HG02973 (cell line): ENCODE measurements at regions not wholly inside any gene's neighbourhood (a gene's known extent, or its start where the extent isn't known, plus 50 kb on each side); places are given as distances from the start of the nearest gene placed in this dataset.

ENCODE experiments used
- ATAC-seq: cut with Tn5 transposase; IDR thresholded peaks from one replicate; pipeline ENCODE4 v1.9.1; 2021; ENCODE audit warnings: moderate library complexity; ENCODE audit not compliant: unreplicated experiment

DNA sequence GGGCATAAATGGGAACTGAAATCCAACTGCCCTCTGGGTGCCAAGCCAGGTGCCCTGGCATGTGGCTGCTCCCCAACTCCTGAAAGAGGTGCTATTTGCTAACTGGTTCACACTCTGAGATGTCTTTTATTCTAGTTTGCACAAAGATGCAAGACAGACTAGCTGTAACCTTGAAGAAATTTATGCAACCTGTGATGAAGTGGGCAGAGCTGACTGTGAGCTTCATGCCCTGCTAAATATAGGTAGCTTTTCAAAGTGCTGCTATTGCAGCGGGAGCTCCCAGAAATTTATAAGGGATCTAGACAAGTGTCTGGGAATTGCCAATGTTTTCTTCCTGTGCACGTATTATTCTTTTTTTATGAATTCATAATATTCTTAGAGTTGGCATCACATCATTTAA, 517.5 kb downstream of the RNF144B start:
- no peak for ATAC-seq

DNA sequence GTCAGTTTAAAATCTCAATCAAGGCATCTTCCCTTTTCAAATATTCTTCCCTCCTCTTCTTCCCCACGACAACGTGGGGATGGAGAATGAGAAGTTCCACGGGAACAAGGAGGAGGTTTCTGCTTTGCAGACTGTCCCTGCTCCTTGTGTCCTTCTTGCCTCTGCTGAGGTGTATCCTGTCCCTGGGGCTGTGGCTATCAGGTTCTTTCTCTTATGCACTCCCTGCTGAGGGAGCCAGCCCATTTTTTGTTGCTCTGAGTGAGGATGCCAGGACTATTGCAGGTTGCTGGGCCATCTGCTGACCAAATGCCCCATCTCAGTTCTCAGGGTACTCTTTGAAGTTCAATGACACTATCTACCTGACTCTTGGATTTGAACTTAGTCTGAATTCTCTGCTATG, 533.6 kb downstream of the RNF144B start:
- ATAC-seq = no peak

DNA sequence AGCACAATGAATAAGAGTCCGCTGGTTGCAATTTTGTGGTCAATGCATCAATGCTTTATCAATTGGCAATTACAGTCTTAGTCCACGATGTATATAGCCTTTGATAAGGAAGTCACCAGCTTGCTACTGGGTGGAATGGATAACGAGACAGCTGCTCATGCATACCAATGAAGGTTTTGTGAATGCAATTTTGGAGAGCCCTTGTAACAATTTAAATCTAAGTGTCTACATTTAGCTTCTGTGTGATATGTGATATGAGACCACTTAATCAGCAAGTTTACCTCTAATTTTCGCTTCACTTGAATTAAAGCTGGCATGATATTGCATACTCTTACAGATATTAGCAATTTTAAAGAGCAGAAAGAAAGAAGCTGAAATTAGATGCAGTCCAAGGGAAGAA, 543.9 kb downstream of the RNF144B start:
- ATAC-seq = no peak

DNA sequence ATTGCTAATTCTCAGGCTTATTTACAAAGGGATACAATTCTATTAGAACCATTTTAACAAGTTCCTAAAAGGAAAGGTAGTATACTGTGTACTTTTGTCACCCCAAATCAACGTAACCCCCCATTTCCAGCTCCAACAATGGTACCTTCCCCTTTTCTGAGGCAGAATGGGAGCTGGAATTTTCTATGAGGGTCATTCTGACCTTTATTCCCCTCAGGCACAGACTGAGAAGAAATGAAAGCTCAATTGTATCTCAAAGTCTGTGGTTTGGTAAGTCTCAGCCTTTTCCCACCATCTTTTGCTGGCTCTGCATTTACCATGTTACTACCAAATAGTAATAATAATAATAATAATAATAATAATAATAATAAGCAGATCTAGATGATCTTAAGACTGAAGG, 571.0 kb downstream of the RNF144B start:
- ATAC-seq = no peak

DNA sequence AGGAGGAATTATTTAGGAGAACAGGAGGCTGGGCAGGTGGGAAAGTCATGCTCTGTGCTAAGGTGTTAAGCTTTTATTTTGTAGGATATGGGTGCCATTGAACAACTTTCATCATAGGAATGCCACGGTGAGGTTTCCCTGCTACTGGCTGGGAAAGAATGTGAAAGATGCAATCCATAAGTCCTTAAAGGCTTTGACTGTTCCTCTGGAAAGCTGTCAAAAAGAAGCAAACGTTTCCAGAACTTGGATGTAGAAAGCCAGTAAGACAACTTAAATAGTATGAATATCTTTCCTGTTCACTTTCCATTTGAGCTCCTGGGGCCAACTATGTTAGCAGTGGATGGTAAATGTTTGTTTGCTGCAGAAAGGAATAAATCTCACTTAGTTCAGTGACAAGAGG, 574.4 kb downstream of the RNF144B start:
- ATAC-seq = no peak

DNA sequence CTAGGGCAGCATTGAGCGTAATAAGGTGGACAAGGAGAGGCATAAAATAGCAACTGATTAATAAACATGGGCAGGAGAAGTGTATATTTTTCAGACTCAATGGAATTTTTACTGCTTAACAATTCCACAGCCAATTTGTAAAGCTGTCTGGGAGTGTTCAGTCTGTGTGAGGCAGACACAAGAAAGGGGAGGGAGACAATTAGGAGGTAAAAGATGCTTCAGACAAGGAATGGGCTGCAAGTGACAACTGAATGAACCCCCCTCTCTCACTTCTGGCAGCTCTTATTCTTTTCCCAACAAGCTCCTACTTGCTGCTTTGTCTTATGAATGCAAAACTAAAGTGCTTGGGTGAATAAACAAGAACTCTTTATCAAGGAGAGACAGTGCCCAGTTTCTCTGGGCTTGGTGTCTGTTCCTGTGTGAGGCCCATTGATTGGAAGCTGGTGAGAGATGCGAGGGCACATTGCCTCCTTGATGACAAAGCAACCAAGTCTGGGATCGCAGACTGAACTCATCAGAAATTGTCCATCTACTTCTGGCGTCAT, 575.3 kb downstream of the RNF144B start:
- ATAC-seq = no peak

DNA sequence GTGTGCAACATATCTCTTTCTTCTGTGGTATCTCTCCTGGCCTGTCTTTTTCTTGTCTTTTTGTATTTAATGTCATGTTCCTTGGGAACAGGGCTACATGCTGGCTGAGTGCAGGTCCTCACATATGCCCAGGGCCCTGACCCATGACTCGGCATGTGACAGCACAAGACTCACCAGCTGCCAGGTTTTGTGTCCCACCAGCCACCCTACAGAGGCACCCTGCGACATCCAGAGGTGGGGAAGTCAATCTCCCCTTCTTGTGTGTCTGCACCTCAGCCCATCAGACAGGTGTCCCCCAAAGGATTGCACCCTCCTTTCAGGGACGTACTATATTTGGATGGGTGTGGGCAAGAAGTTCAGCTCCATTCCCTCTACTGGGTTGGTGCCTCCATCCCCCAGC, 576.3 kb downstream of the RNF144B start:
- ATAC-seq = no peak

DNA sequence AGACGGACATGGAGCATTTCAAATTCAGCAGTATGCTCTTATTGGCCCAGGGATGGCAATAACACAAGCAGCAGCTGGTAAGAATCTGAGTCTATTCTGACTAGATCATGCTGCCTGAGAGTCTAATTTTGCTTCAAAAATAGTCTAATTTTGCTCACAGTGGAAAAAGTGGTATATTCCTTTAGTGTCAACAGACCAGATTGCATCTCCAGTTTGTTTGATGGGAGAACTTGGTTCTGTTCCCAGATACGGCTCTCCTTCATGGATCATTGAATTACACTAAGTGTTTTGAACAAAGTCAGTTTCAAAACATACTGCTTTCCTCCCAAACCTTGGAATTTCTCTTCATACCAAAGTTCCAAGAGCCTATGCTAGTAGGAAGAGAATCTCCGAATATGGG, 586.1 kb downstream of the RNF144B start:
- ATAC-seq = no peak

DNA sequence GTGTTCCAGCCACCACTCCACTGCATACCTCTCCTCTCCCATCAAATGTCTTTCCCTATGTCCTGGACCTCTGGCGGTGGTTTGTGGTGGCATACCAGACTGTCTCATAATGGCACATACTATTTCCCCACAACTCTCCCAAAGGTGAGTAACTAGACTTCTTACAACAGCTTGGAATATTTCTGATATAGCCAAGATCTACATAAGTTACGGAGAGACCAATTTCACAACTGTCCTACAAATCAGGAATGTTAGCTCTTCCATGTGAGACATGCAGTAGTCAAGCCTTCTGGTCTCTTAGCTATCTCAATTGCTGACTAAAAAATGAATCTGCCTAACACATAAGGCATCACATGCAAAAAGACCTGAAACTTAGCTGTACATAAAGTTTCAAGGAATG, 588.9 kb downstream of the RNF144B start:
- no peak for ATAC-seq

DNA sequence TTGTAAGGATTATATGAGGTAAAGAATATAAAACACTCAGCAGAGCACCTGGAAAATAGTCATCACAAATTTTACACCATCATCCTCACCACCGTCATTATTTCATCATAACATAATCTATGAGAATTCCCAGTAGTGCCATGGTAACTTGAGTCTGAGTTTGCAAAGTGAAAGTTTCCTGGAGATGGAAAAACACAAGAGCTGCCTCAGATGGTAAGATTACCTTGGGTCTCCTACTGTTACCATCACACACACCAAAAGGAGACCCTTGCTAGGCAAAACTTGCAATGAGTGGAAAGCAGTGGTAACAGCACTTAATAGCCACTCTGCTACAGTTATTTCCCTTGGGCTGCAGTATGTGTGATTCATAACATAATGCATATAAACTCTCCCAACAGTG, 589.8 kb downstream of the RNF144B start:
- no peak for ATAC-seq

DNA sequence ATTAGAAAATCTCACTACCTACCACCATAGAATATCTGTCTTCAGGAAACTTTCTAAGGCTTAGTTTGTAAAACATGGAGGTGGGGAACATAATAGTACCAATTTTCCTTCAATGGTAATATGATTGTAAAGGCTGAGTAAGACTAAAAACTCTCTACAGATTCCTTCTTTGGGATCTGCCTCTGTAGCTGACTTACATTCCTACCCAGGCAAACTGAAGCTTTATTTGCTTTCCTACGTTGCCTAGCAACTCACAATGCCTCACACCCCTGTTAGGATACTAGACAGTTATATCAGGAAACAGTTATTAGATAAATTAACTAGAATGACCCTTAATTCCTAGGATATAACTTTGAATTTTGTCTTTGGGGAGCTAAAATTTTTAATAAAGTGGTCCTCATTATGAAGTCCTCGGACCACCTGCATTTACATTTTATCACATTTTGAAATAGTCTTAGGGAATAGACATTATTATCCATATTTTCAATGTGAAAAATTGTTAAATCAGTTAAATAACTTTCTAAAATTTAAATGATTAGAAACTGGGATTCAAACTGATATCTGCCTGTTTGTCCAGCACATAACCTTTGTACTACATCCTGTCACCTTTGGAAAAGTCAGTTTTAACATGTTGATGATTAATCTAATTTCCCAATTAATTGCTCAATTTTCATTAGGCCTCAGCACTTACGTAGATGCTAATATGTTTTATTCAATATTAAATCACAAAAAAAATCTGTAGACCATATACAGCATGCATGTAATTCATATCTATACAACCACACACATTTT, 591.4 kb downstream of the RNF144B start:
- ATAC-seq = no peak

DNA sequence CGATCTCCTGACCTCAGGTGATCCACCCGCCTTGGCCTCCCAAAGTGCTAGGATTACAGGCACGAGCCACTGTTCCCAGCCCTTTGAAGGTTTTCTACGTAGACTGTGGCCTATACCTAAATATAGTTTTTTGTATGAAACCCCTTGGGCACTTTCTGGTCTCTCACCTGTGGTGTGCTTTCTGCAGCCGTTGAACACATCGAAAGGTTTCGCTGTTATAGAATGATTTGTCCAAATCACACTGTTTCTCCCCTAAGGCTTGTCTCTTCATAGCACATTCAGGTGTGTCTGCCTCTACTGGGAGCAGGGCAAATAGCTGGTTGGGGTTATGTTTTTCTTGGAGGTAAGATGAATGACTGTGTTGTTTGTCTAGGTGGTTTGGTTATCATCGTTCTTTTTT, 597.9 kb downstream of the RNF144B start:
- no peak for ATAC-seq

DNA sequence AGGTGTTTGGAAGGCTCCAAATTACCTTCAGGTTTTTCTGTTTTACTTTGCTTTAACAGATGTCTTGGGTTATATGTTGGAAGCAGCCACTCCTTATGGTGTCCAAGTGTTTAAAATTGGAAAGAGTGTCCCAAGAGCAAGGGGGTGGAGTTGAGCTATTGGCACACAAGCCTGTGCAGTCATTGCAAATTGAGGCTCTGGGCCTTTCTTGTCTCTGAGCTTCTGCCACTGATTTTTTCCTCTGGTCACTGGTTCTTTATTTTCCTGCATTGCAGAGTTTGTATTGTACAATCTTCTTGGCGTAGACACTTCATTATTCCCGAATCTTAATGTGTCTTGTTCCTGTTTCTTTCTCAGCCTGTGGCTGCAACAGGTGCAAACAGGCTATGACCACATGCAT, 598.8 kb downstream of the RNF144B start:
- no peak for ATAC-seq

DNA sequence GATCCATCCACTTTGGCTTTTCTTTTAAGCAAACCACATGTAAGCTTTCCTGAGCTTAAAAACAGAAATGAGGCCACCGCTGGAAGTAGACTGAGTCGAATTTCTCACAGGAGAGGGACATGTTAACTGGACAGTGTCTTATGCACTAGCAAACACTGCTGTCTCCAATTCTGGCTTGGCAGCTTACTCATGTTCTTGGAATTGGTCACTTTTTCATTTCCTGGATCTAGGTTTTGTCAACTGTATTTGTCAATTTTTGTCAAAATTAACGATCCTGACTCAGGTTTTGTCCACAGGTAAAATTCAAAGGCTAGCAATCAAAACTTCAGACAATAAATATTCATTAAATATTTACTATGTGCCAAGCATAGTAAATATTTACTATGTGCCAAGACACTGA, 601.5 kb downstream of the RNF144B start:
- no peak for ATAC-seq

DNA sequence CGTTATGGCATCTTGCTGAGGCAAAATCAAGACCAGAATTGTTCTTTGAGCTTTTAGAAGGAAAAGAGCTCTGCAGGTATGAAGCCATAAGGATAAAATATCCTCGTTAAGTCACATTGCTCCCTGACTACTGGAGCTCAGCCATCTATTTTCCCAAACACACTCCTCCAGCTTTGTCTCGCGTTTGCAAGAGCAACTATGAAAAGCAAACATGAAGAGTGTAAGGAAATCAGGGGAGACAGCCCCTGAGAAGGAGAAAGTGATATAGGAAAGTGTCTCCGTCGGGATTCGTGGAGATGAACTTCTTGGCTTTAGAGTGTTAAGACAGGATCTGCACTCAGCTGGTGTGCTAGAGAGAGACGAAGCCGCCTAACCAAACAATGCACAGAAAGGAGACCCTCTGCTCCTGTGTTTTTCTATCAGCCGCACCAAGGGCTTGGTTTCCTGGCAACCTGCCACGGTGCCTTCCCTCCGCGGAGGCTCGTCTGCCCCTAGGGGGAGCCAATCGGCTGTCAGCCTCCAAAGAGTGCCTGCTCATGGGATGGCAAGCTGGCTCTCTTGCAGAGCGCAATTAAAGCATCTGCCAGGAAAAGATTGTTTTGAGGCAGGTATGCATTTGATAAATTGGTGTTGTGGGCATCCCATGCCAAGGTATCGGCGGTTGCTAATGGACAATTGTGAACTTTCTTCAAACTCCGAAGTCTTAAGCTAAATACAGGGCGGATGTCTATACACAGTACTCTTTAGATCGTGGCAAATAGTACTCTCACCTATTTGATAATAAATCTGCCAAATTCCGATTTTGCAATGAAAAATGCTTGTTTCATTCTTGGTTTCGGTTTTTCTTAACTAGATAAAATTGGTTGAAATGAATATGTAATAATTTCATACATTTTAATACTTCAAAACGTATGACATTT, 603.2 kb downstream of the RNF144B start:
- ATAC-seq = peak; percentile 73

DNA sequence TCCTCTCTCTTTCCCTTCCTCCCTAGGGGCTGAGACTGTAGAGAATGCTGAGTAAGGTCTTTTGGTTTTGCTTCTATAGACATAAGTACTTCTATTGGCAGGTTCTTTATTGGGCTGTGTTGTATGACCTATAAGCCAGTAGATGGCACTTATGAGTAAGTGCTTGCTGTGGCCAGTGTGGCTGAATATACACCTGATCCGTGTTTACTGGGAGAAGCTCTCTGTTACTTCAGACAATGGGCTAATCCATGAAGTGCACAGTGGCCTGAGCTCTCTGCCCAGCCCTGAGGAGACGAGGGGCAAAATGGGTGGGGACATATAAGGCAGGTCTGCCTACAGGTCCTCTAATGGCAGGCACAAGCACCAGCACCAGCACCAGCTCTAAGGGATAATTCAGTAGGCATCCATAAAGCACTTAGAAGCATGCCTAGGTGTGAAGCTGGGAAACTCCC, 610.3 kb downstream of the RNF144B start:
- ATAC-seq = peak; percentile 97

DNA sequence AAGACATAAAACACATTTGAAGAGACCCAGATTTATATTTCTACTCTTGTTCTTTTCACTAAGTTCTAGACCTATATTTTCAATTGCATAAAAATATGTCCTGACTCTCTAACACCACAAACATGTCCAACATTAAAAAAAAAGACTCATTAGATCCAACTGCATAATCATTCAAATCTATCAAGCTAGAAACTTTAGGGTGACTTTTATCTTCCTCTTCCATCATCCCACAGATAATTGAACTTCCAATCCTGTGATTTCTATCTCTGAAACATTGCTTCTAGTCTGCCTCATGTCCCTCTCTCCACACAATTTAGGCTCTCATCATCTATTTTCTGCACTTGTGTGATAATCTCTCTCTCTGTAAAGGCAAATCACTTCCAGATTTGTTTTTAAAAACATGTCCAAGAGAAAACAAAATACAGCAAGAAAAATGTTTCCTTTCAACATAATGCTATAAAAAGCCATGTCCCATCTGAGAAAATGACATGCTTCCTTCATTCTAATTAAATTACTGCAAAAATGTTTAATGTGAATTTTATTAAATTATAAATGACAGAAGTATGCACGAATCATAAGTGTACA, 615.9 kb downstream of the RNF144B start:
- ATAC-seq = no peak

DNA sequence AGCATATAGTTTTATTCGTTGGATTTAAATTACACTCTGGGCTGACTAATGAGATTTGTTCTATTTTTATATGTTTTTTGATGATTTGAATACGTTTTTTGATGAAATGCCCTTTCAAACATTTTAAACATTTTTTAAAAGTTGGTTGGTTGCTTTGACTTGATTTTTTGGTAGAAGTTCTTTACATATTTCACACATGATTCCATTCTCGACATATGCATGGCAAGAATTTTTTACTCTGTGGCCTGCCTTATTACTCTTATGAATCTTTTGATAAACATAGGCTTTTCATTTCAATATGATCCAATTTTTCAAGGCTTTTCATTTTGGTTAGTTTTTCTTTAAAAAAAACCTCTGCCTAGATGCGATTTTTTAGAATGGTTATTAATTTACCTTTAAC, 617.0 kb downstream of the RNF144B start:
- ATAC-seq = no peak

DNA sequence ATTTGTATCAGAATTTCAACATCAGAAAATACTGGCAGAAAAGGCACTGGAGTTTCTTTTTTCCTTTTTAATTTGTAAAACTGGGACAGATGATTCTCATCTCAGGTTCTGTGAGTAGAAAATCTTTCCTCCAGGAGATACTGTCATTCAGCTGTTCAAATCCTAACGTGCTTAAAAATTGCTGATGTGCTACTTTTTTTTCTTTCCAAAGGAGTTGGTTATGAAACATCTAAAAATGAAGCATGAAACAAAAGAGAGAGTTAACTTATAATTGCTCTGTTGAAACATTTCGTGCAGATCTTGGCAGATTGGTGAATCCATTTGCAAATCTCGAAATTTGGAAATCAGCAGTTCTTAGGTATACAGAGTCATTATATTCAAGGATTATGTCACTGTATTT, 622.6 kb downstream of the RNF144B start:
- no peak for ATAC-seq

DNA sequence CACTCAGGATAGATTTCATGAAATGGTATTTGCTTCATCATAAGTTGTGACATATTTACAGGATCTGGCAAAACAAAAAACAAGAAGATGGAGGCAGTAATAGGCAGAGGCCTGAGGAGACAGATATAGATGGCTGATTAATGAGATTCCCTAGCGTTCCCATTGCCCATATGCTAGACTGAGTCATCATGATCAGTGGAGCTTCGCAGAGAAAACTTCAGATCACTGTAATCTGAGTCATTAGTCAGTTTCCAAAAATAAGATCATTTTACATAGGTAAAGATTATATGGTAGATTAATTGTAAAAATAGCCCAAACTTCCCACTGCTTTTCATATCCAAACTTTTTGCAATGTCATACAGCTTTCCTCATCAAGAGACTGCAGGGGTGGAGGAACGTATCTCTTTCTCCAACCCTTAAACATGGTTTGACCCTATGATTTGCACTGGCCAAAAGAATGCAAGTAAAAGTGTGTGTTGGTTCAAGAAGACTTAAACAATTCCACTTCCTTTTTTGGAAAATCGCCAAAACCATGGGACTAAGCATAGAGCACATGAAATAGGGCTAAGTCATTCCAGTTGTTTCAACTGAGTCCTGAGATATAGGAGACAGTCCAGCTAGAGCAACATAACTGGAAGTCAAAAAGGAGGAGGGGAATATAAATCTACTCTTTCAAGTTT, 626.0 kb downstream of the RNF144B start:
- no peak for ATAC-seq

DNA sequence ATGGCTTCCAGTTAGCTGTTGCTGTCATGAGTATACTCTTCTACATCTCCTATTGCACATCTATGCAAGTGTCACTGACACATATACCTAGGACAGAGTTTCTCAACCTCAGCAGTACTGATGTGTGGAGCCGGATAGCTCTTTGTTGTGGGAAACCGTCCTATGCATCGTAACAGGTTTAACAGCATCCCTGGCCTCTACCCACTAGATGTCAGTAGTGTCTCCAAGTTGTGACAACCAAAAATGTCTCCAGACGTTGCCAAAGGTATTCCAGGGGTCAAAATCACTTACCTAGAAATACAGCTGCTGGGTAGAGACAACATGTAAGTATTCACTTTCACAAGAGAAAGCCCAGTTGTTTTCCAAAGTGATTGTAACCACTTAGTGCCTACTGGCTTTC, 637.6 kb downstream of the RNF144B start:
- ATAC-seq = no peak
